ENCODE measurements at regions not wholly inside any gene's neighbourhood (a gene's known extent, or its start where the extent isn't known, plus 50 kb on each side); places are given as distances from the start of the nearest gene placed in this dataset.

DNA sequence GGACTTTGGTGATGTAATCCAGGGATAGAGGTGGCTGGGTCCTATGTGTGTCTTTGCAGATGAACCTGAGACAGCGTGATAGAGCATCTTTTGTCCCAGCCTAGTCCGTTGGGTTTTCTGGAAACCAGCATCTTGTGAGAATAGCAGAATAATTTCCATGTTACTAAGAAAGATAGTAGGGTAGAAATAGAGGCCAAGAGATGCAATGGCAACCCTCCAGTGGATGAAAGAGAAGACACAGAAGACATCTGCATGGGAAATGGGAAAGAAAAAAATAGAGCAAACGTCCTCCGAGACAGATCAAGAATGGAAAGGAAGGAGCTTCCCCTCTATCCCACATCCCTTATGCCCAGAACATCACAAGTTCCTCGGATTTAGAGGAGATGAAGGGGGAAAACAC lies 409.3 kb upstream of the TMEM132C start:
- TF ChIP-seq, protein P1, sequence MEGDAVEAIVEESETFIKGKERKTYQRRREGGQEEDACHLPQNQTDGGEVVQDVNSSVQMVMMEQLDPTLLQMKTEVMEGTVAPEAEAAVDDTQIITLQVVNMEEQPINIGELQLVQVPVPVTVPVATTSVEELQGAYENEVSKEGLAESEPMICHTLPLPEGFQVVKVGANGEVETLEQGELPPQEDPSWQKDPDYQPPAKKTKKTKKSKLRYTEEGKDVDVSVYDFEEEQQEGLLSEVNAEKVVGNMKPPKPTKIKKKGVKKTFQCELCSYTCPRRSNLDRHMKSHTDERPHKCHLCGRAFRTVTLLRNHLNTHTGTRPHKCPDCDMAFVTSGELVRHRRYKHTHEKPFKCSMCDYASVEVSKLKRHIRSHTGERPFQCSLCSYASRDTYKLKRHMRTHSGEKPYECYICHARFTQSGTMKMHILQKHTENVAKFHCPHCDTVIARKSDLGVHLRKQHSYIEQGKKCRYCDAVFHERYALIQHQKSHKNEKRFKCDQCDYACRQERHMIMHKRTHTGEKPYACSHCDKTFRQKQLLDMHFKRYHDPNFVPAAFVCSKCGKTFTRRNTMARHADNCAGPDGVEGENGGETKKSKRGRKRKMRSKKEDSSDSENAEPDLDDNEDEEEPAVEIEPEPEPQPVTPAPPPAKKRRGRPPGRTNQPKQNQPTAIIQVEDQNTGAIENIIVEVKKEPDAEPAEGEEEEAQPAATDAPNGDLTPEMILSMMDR (conservative IDR thresholded peaks at IDR 0.05): no peak
- TF ChIP-seq EZH2 (IDR thresholded peaks at IDR 0.05; ENCODE audit: low read depth): no peak
